ENCODE measurements at regions not wholly inside any gene's neighbourhood (a gene's known extent, or its start where the extent isn't known, plus 50 kb on each side); places are given as distances from the start of the nearest gene placed in this dataset.
A peak's percentile ranks its signal among the peaks of the same experiment; 100 is the strongest.

DNA sequence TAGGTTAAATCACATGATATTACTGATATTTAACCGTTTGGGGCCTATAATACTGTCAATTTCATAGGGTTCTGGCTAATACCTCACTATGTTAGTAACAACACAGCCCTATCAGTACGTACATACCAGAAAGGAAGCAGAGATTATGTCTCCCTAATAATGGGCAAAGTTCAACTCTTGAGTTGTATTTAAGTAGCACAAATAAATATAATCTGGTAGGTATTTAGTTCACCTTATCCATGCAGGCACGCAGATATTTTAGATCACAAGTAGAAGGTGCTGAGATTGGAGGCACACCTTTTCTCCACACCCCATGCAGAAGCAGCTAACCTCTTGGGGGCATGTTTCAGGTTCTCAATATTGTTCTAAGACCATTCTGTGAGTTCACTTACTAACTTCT lies 118.9 kb downstream of the IRS1 start:
- DNase-seq: no peak

DNA sequence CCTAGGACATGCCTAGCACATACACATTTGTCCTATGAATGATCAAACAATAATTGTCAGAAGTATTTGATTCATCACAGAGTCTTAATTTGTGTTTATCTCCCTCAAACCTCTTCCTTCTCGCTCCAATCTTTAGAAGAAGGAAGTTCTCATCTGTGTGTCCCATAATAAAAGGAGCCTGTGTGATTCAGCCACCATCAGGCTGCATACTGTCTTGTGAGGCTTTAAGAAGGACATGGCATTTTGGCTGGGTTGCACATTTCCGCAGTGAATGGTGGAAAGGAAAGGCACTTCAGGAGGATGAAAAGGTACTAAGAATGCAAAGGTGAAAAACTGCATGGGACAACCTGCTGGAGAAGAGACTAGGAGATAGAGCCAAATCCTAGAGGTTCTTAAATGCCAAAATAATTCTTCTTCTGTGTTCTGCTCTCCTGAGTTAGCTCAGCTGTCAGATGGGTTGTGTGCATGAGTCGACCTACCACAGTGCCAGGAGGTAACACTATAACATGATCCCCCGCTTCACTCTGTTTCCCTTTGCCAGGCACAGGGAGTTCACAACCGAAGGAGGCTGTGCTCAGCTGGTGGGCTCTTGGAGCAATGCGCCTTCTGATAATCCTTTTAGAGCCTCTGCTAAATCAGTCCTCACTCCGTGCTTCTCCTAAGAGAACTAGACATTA lies 120.1 kb downstream of the IRS1 start:
- no peak for DNase-seq

DNA sequence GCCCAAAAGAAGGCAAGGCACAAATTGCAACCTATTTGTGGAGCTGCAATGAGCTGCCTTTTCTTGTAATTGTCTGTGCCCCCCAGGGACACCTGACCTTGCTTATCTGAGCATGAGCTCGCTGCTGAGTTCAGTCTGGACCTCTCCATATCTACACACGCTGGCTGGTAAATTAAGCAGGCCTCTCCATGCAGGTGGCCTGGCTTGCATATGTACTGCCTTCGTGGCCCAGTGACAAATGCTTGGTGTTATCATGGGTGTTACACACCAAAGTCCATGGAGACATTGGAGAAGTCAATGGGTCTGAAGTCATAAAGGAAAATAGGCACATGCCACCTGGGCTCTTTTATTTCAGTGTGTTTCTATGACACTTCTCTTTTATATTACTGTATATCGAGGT lies 121.2 kb downstream of the IRS1 start:
- no peak for DNase-seq

DNA sequence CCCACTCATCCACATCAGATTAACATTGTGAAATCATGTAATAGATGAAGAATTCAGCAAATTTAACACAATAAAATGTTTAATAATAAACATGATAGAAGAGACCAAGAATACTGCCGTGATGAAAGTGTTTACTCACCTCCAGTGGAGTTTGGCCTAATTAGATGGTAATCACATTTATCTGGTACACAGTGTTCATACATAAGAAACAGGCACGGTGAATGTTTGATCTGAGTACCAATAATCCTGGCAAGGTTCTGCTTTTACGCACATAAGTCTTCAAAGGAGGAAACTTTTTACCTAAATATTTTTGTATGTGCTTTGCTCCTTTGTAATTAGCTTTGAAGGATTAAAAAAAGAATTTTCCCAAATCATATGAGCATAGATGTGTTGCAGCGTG lies 122.5 kb downstream of the IRS1 start:
- no peak for DNase-seq

DNA sequence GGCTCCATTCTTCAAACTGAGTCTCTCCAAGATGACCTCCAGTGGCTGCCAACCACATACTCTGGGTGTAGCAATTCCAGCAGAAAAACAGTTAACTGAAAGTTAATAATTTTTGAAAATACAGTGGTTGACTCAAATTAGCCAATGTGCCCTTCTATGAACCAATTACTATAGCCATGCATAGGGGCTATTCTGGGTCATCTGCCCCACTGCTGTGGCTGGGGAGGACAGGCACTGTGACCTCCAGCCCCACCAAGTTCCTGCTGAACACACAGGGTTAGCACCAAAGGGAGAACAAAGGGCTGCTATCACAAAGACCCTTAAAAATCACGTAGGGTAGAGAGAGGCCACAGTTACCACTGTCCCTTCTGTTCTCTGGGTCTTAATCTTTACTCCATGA lies 123.0 kb downstream of the IRS1 start:
- DNase-seq: no peak

DNA sequence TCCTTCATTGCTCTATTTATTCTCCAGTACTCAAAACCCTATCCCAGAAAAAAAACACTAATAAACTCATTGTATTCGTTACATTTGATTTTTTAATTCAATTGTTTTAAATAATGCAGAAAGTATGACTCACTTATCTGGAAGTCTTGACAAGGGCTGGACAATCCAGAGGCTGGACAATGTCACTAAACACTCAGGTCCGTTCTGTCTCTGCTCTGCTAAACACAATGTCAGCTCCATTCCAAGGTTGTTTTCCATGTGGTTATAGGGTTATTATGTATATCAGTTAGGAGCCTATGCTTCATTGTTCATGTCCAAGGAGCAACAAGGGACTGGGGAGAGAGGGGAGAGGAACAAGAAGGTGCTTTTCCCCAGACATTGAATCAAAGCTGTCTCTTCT lies 125.5 kb downstream of the IRS1 start:
- no peak for DNase-seq

DNA sequence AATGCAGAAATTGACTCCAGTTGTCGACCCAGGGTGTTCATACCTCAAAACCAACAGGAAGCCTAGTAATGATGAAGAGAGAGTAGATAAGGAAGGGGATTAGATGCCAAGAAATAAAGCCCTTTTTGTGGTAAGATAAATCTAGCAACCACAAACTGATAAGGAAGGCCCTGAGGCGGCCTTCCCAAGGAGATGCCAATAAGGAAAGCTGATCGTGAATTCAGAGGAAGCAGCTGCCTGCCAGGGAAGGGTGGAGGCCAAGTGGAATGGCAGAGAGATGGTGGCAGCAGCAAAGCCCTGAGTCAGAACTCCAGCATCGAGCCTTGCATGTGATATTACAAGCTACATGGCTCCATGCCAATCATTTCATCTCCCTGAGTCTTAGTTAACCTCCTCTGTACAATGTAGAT lies 126.3 kb downstream of the IRS1 start:
- DNase-seq: peak; percentile 26

DNA sequence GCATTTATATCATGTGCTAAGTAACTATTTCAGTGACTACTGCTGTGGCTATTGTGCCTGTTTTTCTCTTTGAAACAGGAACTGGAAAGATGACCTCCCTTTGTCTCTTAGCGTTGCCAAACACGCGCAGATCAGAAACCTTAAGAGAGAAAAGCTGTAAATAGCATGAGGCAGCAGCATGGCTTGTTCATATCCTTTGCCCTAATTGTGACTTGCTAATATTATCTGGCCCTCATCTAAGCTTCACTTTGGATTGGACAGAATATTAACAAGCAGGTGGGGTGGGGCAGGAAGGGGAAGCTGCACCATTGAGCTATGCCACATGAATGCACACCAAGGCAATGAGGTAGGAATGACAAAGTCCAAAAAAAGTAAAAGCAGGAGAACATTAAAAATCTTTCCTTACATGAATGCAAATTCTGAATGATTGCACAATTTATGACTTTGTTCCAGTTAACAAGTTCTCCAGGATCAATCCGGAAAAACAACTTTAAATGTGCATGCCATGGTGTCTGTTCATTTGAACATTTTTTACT lies 128.4 kb downstream of the IRS1 start:
- DNase-seq: no peak

DNA sequence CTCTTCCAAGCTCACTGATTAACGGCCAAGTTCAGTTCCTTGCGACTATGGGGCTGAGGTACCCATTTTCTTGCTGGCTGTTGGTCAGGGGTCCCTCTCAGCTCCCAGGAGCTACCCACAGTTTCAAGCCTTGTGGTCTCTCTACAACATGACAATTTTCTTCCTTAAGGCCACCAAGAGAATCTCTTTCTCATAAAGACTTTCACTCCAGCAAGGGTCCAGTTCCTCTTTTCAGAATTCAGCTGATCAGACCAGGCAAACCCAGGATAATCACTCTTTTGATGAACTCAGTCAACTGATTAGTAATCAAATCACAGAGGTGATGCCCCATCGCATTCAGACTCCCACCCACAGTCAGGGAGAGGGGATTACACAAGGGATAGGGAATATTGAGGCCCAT lies 129.7 kb downstream of the IRS1 start:
- DNase-seq: no peak

DNA sequence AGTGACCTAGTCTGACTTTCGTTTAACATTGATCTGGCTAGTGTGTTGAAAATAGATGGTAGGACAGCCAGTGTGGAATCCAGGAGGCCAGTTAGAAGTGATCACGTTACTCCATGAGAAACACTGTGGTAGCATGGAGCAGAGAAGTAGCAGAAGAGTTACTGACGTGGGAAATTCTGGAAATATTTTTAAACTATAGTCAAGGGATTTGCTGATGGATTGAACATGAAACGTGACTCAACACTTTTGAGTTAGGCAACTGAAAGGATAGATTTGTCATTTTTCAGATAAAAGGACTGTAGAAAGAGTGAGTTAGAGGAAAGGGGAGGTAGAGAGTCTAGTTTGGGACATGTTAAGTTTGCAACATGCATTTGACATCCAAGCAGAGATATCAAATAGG lies 130.4 kb downstream of the IRS1 start:
- no peak for DNase-seq

DNA sequence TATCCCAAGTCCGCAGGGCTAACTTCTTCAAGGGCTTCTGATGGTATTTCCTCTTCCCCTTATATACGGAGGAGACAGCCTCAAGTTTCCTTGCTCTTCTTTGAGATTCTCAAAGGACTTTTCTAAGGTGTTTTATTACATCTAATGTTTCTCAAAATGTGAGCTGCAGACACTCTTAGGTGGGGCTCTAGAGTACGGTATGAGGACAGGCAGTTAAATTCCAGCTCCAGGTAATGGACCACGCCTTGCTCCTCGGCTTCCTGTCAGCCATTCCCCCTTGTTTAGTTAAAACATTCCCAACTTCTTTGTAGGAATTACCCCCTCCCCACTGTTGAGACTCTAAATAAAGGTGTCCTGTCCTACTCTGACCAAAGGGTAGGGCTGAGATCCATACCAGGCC lies 131.9 kb downstream of the IRS1 start:
- no peak for DNase-seq

DNA sequence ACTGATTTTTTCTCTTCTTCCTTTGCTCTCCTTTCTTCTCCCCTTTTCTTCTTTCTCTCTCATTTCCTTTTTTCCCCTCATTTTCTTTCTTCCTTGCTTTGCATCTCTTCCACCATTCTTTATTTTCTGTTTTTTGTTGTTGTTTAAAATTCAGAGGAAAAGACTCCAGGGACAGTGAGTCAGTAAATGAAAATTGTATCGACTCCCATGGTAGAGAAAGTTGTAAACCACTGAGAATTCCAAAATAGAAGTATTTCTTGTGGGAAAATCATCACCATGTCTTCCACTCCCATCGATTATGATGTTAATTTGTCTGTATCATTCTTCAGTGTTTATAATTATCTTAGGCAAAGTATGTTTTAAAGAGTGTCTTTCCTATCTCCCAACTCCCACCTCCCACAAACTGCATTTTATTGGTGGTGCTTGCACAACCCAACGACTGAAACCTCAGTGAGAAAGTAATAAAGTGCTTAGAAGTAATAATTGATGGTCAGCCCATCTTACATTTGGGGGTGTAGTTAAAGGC lies 134.3 kb downstream of the IRS1 start:
- no peak for DNase-seq

DNA sequence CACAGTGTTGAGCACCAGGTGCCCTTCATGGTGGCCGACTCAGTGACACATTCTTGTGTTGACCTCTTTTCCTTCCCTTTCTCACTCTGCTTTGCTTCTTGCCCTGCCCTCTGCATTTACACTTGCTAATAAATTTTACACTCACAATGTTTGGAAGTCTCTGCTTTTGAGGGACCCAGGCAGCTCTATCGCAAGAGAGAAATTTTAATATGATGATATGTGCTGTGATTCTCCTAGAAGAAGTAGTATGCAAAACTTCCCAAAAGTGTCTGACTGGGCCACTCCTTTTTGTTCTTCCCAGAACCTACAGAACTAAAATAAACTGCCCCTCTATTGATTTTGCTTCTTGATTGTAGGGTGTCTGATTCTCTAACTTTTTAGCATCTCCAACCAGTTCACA lies 135.0 kb downstream of the IRS1 start:
- DNase-seq: no peak

DNA sequence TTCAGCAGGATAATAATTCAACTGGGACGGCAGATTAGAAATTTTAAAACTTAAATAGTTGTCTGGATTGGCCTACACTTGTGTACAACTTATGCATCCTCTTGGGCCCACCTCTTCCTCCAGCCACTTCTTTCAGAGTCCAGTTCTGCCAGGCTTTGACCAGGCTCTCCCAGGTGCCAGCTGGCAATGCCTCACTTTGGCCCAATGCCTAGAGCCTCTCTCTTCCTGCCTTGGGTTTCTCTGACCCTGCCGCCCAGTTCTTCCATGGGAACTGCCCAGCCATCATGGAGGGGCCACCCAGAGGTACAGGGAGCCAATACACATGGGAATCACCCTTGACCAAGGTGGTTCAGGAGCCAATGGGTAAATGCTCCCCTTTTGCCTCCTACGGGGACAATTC lies 135.5 kb downstream of the IRS1 start:
- DNase-seq: no peak

DNA sequence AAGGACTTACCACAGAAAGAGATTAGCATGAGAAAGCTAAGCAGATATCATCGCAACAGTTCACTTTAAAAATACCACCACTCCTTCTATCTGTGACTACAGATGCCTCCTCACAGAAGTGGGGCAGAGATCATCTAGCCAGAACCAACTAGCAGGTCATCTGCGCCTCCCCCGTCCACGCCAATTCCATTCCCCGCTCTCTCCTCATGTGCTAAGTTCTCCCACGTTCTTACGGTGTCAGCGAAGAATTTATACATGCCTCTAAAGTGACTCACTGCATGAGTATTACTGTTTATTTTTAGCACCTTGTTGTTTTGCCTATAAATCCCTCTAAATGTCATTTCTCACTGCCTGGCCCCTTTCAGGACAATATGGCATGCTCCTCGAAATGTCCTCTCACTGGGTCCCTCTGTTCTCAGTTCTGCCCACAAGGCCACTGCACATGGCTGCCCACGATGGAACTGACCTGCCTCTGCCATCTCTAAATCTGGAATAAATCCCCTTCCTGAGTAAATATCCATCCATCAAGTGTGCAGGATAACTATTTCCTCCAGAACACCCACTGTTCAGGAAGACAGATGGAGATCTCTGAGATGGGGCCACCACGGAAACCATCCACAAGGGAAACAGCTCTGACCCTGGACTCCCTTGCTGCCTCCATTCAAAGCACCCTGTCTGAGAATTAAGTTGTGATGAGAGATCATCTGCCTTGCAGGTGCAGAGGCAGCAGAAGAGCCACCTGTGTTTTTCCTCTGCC lies 137.7 kb downstream of the IRS1 start:
- no peak for DNase-seq

DNA sequence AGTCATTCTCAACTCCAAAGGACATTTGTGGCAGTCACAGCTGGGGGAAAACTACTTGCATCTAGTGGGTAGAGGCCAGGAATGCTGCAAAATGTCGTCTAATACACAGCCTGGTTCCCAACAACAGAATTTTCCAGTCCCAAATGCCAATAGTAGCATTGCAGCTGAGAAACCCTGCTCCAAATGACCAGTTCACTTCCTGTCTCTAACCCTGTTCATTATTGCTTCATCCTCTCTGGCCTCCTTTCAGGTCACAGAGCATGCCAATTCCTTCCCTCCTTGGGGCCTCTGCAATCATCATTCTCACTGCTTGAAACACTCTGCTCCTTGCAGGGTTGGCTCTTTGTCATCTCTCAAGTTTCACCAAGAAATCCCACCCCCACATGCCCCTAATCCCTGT lies 139.1 kb downstream of the IRS1 start:
- no peak for DNase-seq

DNA sequence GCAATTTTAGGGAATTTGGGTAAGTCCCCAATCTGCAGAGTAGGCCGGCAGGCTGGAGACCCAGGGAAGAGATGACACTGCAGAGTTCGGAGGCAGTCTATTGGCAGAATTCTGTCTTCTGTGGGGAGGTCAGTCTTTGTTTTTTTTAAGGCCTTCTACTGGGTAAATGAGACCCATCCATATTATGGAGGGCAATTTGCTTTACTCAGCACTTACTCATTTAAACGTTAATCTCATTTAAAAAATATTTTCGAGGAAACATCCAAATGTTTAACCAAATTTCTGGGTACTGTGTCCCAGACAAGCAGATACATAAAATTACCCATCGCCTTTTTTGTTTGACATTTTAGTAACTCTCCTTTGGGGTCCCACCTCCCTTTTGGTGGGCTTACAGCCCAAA lies 139.5 kb downstream of the IRS1 start:
- DNase-seq: no peak

DNA sequence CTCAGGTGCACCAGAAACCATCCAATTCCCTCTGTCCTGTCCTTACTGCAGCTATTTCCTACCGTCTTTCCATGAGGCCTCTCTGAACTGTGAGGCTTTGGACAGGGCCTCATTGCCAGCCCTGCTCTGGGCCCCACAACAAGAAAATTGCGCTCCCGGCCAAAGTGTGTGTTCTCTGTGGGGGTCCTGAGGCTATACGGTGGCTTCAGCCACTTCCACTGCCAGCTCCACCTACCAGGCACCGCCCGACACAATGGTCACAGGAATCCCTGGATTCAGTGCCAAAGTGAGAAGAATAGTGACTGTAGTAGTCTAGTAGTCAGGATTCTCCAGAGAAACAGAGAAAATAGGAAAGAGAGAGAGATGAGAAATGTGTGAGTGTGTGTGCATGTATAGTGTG lies 140.2 kb downstream of the IRS1 start:
- DNase-seq: no peak

DNA sequence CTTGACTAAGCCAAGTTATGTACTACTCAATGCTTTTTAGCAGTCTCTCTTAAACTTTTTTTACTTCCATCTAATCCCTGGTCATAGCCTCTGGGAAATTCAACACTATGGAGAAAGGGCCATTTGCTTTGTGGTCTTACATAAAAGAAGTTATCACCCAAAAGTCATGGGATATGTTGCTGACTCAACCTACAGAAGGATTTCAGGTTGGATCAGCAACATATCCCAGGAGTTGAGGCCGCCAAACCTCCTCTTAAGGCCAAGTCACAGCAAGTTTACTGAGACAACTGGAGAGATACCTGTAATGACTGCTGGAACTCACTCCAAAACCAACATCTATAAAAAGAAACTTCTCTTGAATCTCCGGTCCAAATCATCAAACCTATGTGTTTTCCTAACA lies 141.1 kb downstream of the IRS1 start:
- DNase-seq: no peak

DNA sequence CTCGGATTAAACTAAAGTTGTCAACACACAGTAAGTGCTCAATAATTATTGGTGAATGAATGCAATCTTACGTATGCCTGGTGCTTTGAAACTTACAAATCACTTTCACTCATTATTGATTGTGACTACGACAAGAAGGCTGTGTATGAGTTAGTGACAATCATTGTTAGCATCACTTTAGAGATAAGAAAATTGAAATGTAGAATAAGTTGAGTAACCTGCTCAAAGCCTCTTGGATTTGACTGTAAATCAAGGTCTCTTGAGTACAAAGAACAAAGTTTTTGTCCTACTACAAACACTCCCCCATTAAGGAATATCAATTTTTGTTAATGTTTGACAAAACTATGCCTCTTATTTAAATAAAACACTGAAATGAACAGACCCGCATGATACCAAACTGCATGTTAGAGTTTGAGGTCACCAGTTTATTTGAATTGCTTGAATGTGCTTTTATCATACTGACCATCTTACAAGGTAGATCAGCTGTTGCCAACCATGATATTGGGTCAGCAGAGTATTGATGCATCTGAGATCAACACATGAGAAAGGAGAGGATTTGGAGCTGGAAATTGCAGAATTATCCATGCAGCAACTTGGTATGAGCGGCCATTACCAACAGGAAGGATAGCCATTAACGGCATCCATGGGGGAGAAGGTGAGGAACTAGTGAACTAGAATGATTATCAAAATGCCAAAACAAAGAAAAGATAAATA lies 142.1 kb downstream of the IRS1 start:
- no peak for DNase-seq

DNA sequence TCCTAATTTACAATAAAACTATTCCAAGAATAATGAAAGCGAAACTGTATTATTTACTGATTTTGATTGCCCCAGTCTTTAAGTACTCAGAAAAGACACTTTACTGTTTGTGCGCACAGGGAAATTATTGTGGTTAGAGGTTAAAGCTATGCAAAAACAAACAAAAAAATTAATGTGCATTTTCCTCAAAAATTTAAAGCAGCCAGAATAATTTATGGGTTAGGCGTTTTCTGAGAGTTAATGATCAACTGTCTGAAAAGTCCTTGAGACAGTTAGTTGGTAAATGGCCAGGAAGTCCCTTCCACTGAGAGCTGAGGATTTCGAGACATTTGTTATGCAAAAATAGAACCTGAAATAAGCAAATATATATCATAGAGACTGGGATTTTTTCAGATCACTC lies 143.3 kb downstream of the IRS1 start:
- no peak for DNase-seq

DNA sequence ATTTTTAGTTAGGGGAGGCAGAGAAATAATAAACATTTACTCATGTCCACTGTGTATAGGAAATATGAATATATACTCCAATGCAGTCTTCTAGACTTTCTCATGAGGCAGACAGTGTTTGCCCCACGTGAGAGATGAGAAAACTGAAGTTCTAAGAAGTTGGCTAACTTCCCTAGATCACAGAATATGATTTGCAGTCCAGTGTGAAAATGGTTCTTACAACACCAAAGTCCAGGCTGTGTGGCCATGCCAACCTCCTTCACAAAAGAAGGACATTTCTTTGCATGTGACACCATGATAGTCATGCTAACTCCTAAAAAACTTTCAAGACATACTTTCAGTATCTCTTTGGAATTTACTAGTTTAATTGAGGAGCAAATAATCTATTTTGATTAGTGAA lies 143.7 kb downstream of the IRS1 start:
- DNase-seq: no peak

DNA sequence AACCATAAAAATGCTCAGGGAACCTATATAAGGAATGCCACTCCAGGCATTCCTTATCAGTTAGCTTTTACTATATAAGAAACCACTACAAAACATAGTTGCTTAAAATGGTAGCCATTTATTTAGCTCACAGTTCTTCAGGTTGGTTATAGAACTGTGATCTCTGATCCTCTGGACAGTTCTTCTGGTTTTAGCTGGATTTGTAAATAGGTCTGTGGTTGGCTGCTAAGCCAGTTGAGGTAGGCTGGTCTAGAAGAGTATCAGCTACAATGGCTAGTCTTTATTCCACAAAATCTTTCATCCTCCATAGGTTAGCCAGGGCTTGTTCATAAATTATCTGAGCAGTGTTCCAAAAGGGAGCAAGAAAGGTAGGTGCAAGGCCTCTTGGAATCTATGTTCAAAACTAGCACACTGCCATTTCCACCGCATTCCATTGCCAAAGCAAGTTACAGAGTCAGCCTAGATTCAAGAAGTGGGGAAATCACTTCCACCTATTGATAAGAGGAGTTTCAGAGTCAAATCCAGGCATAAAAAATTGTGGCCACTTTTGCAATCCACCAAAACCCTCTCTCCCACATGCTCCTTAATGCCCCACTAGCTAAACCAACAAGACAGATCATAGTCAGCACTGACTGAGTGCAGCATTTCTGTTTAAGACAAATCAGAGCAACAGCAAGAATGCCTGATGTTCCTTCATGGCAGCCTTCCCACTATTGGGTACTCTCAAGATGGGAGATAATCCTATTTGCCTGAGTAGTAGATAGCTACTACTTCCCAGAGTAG lies 146.4 kb downstream of the IRS1 start:
- no peak for DNase-seq
